IMR-90 (cell line): ENCODE measurements at regions not wholly inside any gene's neighbourhood (a gene's known extent, or its start where the extent isn't known, plus 50 kb on each side); places are given as distances from the start of the nearest gene placed in this dataset.

Experiments
- ATAC-seq: fragments of 200-7000 bp; cut with Tn5 transposase; 2 replicates; pipeline ENCODE4 v1.9.1; 2020; ENCODE audit warnings: low read depth, mild to moderate bottlenecking, moderate library complexity
- BruUV-seq: library from RNA; stranded (reverse); fragments of 400-500 nt; replicated peaks from 2 replicates; lab custom pipeline; 2021; lab: Mats Ljungman, UMichigan
- CTCF ChIA-PET: fragments of 300-600 bp; formaldehyde crosslinking; extraction: SDS; loops from one replicate; lab custom pipeline; 2021; ENCODE audit warnings: antibody characterized with exemption; lab: Yijun Ruan, JAX
- POLR2A ChIA-PET: fragments of 300-600 bp; sonication (Branson Sonifier 250); formaldehyde crosslinking; loops from one replicate; lab custom pipeline; 2022; ENCODE audit warnings: antibody characterized with exemption; ENCODE audit not compliant: unreplicated experiment; lab: Charles Lee
- DNase-seq: peaks from one replicate; pipeline ENCODE4 v3.0.0; 2013
- H2AFZ ChIP-seq: replicated peaks from 2 replicates; pipeline ENCODE3; 2013; ENCODE audit warnings: low read length, mild to moderate bottlenecking; ENCODE audit not compliant: poor library complexity
- H2AK5ac ChIP-seq: 2 replicates; pipeline ENCODE4 v1.6.1; 2013; ENCODE audit warnings: low read depth, low read length, inconsistent platforms
- H2AK9ac ChIP-seq: replicated peaks from 2 replicates; pipeline ENCODE3; 2013; ENCODE audit warnings: mild to moderate bottlenecking, low read depth, low read length, moderate library complexity; ENCODE audit not compliant: poor library complexity
- H2BK120ac ChIP-seq: 2 replicates; pipeline ENCODE4 v1.6.1; 2013; ENCODE audit warnings: low read depth, low read length, inconsistent platforms
- H2BK15ac ChIP-seq: 3 replicates; pipeline ENCODE4 v1.6.1; 2013; ENCODE audit warnings: low read depth, low read length, inconsistent platforms
- H2BK20ac ChIP-seq: 2 replicates; pipeline ENCODE4 v1.6.1; 2013; ENCODE audit warnings: low read depth, mild to moderate bottlenecking, inconsistent platforms, low read length, moderate library complexity
- H2BK5ac ChIP-seq: 2 replicates; pipeline ENCODE4 v1.6.1; 2013; ENCODE audit warnings: mild to moderate bottlenecking, low read depth, low read length, inconsistent platforms; ENCODE audit not compliant: poor library complexity, severe bottlenecking
- H3K14ac ChIP-seq: replicated peaks from 2 replicates; pipeline ENCODE4 v1.6.1; 2013; ENCODE audit warnings: low read depth, low read length, inconsistent platforms
- H3K18ac ChIP-seq: 2 replicates; pipeline ENCODE4 v1.6.1; 2013; ENCODE audit warnings: low read depth, low read length, control low read depth
- H3K23ac ChIP-seq: 2 replicates; pipeline ENCODE4 v1.6.1; 2013; ENCODE audit warnings: low read depth, low read length, inconsistent platforms
- H3K27ac ChIP-seq: 2 replicates; pipeline ENCODE4 v1.5.1; 2013; ENCODE audit warnings: mild to moderate bottlenecking, control low read depth, low read length; ENCODE audit not compliant: insufficient read depth
- H3K27me3 ChIP-seq: 2 replicates; pipeline ENCODE4 v1.6.1; 2013; ENCODE audit warnings: low read length; ENCODE audit not compliant: control insufficient read depth, insufficient read depth
- H3K36me3 ChIP-seq: 2 replicates; pipeline ENCODE4 v1.6.1; 2013; ENCODE audit warnings: low read length, mixed read lengths; ENCODE audit not compliant: control insufficient read depth, insufficient read depth
- H3K4ac ChIP-seq: 2 replicates; pipeline ENCODE4 v1.6.1; 2013; ENCODE audit warnings: low read depth, low read length, inconsistent platforms
- H3K4me1 ChIP-seq: 2 replicates; pipeline ENCODE4 v1.6.1; 2013; ENCODE audit warnings: low read length, mixed read lengths; ENCODE audit not compliant: control insufficient read depth, insufficient read depth
- H3K4me2 ChIP-seq: 2 replicates; pipeline ENCODE4 v1.6.1; 2013; ENCODE audit warnings: low read depth, mild to moderate bottlenecking, control low read depth, low read length, moderate library complexity
- H3K4me3 ChIP-seq: 2 replicates; pipeline ENCODE4 v1.5.1; 2013; ENCODE audit warnings: low read depth, mild to moderate bottlenecking, control low read depth, low read length, moderate library complexity; ENCODE audit not compliant: insufficient read depth
- H3K56ac ChIP-seq: 2 replicates; pipeline ENCODE4 v1.6.1; 2013; ENCODE audit warnings: low read length, inconsistent platforms; ENCODE audit not compliant: insufficient read depth; ENCODE audit errors: extremely low read depth
- H3K79me1 ChIP-seq, 2 experiments: 2 replicates each; pipeline ENCODE4 v1.6.1; 2013; ENCODE audit warnings: low read length in 2 of 2, inconsistent platforms in 1 of 2, low read depth in 1 of 2
- H3K9ac ChIP-seq: 2 replicates; pipeline ENCODE4 v1.6.1; 2013; ENCODE audit warnings: low read depth, low read length, control low read depth
- H3K9me1 ChIP-seq: 2 replicates; pipeline ENCODE4 v1.6.1; 2013; ENCODE audit warnings: low read length, inconsistent platforms; ENCODE audit not compliant: insufficient read depth
- H3K9me3 ChIP-seq: 2 replicates; pipeline ENCODE4 v1.6.1; 2013; ENCODE audit warnings: low read length; ENCODE audit not compliant: control insufficient read depth, insufficient read depth
- H4K20me1 ChIP-seq: 2 replicates; pipeline ENCODE4 v1.6.1; 2013; ENCODE audit warnings: low read length, inconsistent platforms; ENCODE audit not compliant: insufficient read depth
- H4K5ac ChIP-seq: 2 replicates; pipeline ENCODE4 v1.6.1; 2013; ENCODE audit warnings: mild to moderate bottlenecking, low read depth, low read length, control low read depth
- H4K8ac ChIP-seq, 2 experiments: 2 replicates each; pipeline ENCODE4 v1.6.1; 2013; ENCODE audit warnings: low read depth in 2 of 2, low read length in 2 of 2, control low read depth in 1 of 2, inconsistent platforms in 1 of 2
- H4K91ac ChIP-seq: 2 replicates; pipeline ENCODE4 v1.6.1; 2013; ENCODE audit warnings: low read depth, low read length, inconsistent platforms; ENCODE audit not compliant: insufficient read depth
- CTCF ChIP-seq: conservative IDR thresholded peaks from 2 replicates; pipeline ENCODE4 v1.5.1; 2012; ENCODE audit warnings: mild to moderate bottlenecking, low read depth, low read length, improper control_type of control experiment
- FOS ChIP-seq: fragments of 150-350 bp; IDR thresholded peaks from 2 replicates; pipeline ENCODE4 v1.6.1; 2016; ENCODE audit warnings: low read depth, low read length
- MAFK ChIP-seq: IDR thresholded peaks from 2 replicates; pipeline ENCODE4 v1.6.1; 2012; ENCODE audit warnings: low read depth, low read length, improper control_type of control experiment
- MAZ ChIP-seq: IDR thresholded peaks from 2 replicates; pipeline ENCODE4 v1.6.1; 2012; ENCODE audit warnings: low read depth, mild to moderate bottlenecking, low read length, improper control_type of control experiment, moderate library complexity, borderline replicate concordance
- POLR2A ChIP-seq: IDR thresholded peaks from 2 replicates; pipeline ENCODE4 v1.6.1; 2012; ENCODE audit warnings: mild to moderate bottlenecking, low read depth, low read length
- RAD21 ChIP-seq: IDR thresholded peaks from 2 replicates; pipeline ENCODE4 v1.6.1; 2012; ENCODE audit warnings: low read length, improper control_type of control experiment
- SMC3 ChIP-seq: fragments of 150-350 bp; IDR thresholded peaks from 2 replicates; pipeline ENCODE4 v1.6.1; 2016; ENCODE audit warnings: low read depth, mild to moderate bottlenecking, antibody characterized with exemption, low read length, moderate library complexity
- WGBS, 2 experiments: methylation state at CpG; one replicate each; pipeline versions ENCODE4 v1.1.5 to v1.1.7; 2013; ENCODE audit warnings: missing lambda C conversion rate in 2 of 2; ENCODE audit not compliant: insufficient read length in 1 of 2; ENCODE audit errors: extremely low coverage in 2 of 2; 5-methylcytosine and 5-hydroxymethylcytosine counted together
- dilution Hi-C: fragments of 300-500 bp; cut with HindIII; formaldehyde crosslinking; loops from one replicate; pipeline ENCODE4 v1.14.3; 2018; ENCODE audit warnings: low sequenced_read_pairs; ENCODE audit not compliant: unreplicated experiment
- in situ Hi-C: fragments of 300-500 bp; cut with MboI; formaldehyde crosslinking; loops from 3 replicates; pipeline ENCODE4 v1.14.3; 2019; ENCODE audit warnings: low sequenced_read_pairs, inconsistent platforms, mixed read lengths
- intact Hi-C: fragments of 100-400 bp; cut with micrococcal nuclease; formaldehyde crosslinking; loops from 2 replicates; pipeline ENCODE4 v1.10.0; 2022

- Histone ChIP-seq H3K4me2 (no peak overlapping the region), H3K56ac (no peak overlapping the region), H2BK15ac (no peak overlapping the region), H2BK5ac (no peak overlapping the region), H3K9ac (no peak overlapping the region), H2BK20ac (no peak overlapping the region), H4K20me1 (no peaks in the 10 kb centered on the region), H4K5ac (no peak overlapping the region), H2AK5ac (no peak overlapping the region), H3K27me3 (no peaks in the 10 kb centered on the region), H3K14ac (no peak overlapping the region), H3K9me3 (no peaks in the 10 kb centered on the region), H3K27ac (no peak overlapping the region), H3K9me1 (no peaks in the 10 kb centered on the region), H3K23ac (no peak overlapping the region), H2BK120ac (no peak overlapping the region), H3K79me1 (no peaks in the 10 kb centered on the region), H3K36me3 (0 out of 2 replicates have a peak, but pooled peaks cover 1% of the 10 kb centered on the region), H3K4me1 (no peaks in the 10 kb centered on the region), H4K8ac (no peak overlapping the region), H3K4me3 (no peak overlapping the region), H3K4ac (no peak overlapping the region), H2AK9ac (no peak overlapping the region), H2AFZ (no peak overlapping the region), H4K91ac (no peak overlapping the region), H3K18ac (no peak overlapping the region)
- ChIA-PET POLR2A (no interaction called here), CTCF (interaction anchor here (0.6 kb wide), 1 partner anchor 300 kb away, joined by 5 read pairs; no protein-coding TSS in a partner anchor)
- BruUV-seq = no TSS peak
- ATAC-seq = no peak
- intact Hi-C loops = no loop called here
- in situ Hi-C loops = no loop called here
- no CpG with 5 or more reads among the region's 2 CpGs for WGBS, 2 experiments
- dilution Hi-C loops = no loop called here
- DNase-seq = no peak
- TF ChIP-seq FOS = no peak
- no peak for TF ChIP-seq CTCF
- TF ChIP-seq SMC3 = no peak
- no peak for TF ChIP-seq RAD21
- TF ChIP-seq MAZ = no peak
- no peak for TF ChIP-seq POLR2A
- TF ChIP-seq MAFK = no peak
These were observed 2186.8 kb upstream of the CELF4 start for GRCh38 chr18:39752351-39752750.
